Stimulated activated CD4-positive, alpha-beta T cell treated with anti-CD3 and anti-CD28 coated beads, Interleukin-15, amount 100 ng/mL, for 48 hours (primary cell): ENCODE measurements at regions not wholly inside any gene's neighbourhood (a gene's known extent, or its start where the extent isn't known, plus 50 kb on each side); places are given as distances from the start of the nearest gene placed in this dataset.

ENCODE experiments used
- DNase-seq, 2 donors: peaks; one replicate each; pipeline ENCODE4 v3.0.0-alpha.2; 2020; ENCODE audit warnings: low read depth in 2 of 2

DNA sequence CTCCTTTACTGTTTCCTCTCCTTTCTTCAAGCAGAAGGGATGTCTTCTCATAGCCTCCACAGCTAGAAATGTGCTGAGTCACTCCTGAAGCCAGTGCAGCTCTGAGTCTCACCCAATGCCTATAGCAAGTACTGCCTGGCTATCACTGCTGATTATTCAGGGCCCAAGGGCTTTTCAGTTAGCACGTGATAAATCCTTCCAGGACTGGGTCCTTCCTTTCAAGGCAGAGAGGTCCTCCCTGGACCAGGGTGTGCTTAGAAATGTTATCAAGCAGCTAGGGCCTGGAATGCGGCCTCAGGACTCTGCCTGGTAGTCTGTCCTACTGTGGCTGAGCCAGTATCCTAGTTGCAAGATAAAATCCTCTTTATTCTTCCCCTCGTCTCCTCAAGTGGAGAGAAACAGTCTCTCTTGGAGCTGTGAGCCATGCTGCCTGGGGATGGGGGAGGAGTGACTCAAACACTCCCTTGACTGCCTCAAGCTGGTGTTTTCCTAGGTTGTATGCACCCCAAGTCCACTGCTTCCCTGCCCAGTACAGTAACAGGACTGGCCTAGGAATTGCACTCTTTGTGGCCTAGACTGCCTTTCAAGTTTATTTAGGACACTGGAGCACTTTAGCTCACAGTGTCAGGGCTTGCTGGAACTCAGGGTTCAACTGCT lies 198.7 kb upstream of the SERP2 start:
- no peak for DNase-seq

GRCh38 chr13:44176173-44176572 lies 197.5 kb upstream of the SERP2 start:
- DNase-seq = no peak

DNA sequence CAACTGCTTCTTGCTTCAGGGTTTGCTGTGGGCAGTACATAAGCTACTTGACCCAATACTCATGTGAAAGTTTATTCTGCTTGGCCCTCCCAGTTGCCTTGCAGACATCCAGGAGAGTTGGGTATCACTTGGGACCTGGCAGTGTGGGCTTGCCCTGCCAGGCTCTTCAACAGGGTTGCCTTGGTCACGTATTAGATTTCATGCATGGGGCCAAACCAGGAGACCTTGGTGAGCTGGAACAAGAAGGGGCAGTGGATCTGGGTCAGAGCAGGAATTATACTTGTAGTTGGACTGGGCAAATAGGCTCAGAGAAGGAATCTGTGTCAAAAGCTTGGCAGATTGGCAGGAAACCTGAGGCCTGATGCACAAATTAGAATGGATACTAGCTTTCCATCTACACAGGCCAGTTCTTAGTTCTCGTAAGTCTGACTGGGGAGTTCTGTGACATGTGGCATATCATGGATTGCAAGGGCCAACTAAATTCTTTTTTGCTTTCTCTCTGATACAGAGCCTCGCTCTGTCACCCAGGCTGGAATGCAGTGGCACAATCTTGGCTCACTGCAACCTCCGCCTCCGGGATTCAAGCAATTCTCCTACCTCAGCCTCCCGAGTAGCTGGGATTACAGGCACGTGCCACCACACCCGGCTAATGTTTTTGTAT lies 192.6 kb upstream of the SERP2 start:
- no peak for DNase-seq

- no peak for DNase-seq
Observed at GRCh38 chr13:44181931-44182330, 191.7 kb upstream of the SERP2 start.

GRCh38 chr13:44184740-44185139 lies 188.9 kb upstream of the SERP2 start:
- no peak for DNase-seq

DNA sequence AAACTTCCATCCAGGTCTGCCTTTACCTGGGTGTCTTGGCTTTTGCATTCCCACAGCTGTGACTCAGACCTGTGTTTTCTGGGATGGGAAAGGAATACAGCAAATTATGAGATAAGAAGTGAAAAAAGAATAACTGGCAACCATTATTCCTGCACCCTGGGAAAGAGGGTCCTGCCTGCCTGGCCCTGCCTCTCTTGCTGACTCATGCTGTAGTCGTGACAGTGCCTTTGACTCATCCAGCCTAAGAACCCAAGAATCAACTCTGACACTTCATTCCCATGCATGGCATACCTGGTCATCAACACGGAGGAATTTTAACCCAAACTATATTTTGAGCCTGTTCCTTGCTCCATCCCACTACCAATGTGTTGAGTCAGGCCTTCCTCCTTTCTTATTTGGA lies 185.4 kb upstream of the SERP2 start:
- no peak for DNase-seq

- no peak for DNase-seq
Observed at GRCh38 chr13:44189085-44189484, 184.5 kb upstream of the SERP2 start.

- DNase-seq = no peak
Observed at GRCh38 chr13:44191103-44191502, 182.5 kb upstream of the SERP2 start.

- peak in 1 of 2 donors; percentile 18 for DNase-seq
Observed at GRCh38 chr13:44191504-44192171, 182.0 kb upstream of the SERP2 start.

DNA sequence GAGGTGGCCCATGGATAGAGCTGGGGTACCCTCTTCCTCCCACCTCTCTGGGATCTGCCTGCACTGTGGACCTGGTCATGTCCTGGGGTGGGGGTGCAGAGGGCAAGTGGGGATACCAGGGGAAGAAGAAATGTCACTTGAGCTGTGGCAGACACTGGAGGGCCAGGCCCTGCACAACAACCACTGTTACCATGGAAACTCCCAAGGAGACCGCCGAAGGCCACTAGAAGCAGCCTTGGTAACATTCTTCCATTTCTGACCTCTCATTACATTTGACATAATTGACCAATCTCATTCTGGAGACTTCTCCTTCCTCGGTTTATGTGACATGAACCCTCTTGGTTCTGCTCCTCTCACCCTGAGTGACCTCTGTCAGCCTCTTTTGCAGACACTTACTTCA lies 179.9 kb upstream of the SERP2 start:
- no peak for DNase-seq

- no peak for DNase-seq
Observed at GRCh38 chr13:44195245-44195644, 178.4 kb upstream of the SERP2 start.

DNA sequence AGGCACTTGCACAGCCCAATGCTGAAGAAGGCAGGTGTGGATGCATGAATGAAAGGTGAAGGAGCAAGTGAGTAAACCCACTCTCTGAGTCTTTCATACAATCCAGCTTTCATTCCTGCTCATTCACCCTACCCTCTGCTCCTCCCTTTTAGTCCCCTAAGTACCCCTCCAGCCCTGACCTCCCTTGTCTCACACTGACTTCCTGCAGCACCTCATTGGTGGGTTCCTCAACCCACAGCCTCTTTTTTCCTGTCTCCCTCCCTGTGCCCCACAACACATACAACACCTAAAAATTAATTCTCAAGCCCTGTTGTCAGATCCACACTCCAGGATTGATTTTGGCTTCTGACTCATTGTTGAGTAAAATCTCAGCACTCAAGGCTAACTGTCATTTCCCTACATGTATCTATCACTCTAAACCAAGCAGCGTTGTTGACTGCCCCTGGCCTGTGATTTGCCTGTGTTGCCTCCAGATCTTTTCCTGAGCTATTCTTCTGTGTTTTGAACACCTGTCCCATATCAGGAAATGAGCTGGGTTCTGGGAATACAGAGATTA lies 177.3 kb upstream of the SERP2 start:
- DNase-seq = no peak

DNA sequence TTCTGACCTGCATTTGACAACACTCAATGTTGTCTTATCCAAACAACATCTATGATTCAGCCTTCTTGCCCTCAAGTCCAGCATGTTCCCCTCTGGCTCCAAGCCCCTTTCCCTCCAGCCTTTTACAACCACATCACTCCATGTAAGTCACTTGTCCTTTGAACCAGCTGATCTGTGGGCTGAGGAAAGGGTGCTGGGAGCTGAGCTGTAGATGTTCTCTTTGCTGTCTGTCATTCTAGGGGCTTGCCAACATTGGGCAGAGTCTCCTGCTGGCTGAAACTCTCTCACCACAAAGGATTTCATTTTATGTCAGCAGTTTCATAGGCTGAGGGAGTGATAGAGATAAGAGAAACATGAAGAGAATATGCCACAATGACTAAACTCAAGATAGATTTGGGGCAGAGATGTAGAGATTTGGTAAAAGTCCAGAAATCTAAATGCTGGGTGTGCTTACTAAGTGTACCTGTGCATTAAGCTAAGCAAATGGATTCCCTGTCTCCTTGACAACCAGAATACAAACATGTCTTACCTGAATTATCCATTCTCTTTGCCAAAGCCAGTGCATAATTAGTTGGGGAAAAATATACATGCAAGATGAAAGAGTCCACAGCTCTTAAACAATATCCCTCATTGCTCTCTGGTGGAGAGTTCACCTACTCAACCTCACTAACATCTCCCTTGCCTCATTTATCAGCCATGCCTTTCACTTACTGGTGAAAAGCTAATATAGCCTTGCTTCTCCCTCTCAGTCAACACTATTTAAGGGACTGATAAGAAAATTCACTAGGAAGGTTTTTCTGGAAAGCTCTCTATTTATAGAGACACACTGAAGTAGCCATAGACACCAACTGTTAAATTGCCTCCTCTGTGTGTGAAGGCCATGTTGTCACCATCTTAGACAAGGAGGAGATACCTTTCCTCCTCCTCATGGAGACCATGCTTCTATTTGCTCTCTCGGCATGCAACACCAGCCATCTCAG lies 175.5 kb upstream of the SERP2 start:
- peak; percentile 22 to 34 for DNase-seq

DNA sequence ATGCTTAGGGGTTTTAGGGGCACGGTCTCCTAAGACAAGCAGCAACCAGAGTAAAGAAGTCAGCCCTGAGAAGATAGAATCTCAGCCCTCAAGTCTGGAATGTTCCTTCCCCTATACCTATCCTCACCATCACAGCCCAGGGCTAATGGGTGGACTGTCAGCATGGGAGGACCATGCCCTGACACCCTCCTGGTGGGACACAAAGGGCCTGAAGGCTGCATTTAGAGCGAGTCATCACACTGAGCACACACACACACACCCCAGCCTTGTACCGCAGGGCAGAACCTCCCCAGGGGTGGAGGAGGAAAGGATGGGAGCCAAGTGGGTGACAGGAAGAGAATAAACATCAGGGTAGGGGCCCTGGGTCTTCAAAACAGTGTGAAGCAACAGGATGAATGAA lies 174.8 kb upstream of the SERP2 start:
- no peak for DNase-seq

DNA sequence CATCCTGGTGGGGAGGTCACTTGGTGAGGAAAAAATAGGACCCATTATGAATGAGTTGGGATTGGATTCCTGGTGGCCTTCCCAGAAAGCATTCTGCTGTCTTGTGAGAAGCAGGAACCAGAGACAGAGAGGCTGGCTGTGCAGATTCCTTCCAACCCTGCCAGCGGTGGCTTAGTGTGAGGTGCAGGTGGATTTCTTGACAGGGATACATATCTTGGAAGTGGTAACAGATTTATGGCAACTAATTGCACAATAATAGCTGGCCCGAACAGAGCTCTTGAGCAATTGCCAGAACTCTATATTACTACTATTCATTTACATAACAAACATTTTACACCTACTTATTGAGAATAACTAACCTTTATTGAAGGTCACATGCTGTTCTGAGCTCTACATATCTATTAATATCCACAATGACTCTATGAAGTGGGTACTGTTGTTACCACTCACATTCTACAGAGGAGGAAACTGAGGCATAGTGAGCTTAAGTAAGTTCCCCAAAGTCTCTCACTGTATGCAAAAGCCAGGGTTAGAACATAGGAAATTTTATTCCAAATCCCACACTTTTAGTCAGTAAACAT lies 173.9 kb upstream of the SERP2 start:
- no peak for DNase-seq

DNA sequence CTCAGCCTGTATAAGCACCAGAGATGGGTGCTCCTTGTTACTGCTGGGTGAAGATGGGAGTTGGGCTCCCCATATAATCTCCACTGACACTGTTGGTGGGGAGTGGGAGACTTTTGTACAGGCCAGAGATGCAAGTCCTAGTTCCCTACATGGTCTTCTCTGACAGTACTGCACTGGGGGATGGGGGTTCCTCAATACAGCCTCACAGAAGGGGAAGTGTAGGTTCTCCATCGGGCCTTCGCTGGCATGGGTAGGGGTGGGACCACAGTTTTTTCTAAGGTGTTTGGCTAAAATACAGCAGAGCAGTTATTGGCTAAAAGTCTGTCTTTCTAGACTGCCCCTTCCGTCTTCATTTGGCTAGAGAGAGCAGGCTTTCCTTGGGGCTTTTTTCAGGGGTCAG lies 167.2 kb upstream of the SERP2 start:
- no peak for DNase-seq

DNA sequence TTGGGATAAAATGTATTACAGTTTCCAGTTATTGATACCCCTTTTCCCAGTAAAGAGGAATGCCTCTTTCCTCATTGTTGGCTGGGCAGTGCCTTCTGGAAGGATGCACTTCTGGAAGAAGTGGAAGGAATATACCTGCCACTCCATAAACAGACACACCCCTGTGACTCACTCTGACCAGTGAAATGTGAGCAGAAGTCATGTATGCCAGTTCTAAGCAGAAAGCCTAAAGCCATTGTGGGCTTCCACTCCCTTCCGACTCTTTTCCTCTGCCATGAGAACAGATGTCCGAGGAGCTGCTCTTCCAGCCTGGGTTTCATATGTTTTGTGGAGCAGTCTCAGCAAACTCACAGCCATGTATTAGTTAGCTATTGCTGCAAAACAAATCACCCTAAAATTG lies 166.1 kb upstream of the SERP2 start:
- DNase-seq = no peak

- no peak for DNase-seq
Observed at GRCh38 chr13:44210525-44210924, 163.1 kb upstream of the SERP2 start.

DNA sequence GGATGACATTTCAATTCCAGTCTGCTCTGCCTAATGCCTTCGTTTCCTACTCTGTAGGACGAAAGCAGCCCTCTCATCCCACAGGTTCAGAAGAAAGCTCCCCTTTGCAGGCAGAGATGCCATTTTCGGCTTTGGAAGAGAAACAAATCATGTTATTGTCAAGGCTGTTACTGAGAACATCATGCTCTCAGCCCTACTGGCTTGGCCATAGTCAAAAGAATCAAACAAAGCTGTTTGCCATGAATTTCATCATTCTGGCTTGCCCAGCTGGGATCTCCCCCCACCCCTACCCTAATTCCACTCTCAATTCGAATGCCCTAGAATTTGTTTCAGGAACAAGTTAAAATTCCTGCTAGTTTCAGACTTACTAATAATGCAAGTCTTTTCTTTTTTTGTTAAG lies 162.3 kb upstream of the SERP2 start:
- DNase-seq = no peak

DNA sequence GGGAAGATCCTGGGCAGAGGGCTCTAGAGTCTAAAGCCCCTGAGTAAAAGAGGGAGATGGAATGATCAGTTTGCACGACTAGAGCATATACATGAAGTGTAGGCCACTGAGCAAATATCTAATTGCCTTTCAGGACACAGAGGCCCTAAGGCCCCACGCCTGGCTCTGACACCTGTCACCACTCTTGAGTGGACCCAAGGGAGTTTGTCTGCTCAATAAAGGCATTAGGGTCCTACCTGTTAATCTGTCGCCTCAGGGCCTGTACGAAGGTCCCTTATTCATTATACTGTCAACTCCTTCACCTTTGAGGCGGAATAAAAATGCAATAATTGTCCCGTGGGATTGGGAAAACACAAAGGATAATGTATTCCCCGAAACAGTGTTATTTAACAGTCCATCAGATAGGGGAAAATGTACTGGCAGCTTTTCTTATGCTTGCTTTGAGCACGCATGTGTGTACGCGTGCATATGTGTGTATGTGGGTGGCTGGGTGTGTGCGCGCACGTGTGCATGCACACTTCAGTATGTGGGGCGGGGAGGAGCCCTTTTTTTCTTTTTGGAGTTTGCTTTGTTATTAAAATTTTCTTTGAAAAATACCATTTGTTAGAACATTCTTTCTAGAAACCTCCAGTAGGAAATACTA lies 161.8 kb upstream of the SERP2 start:
- no peak for DNase-seq
